IPS-18c (cell line): ENCODE measurements at regions not wholly inside any gene's neighbourhood (a gene's known extent, or its start where the extent isn't known, plus 50 kb on each side); places are given as distances from the start of the nearest gene placed in this dataset.
"Not testable (repeated sequence)": the region's sequence is repeated elsewhere in the genome, so short reads cannot be mapped to it uniquely, and the experiment has no call there.

Source experiments
- H3K4me3 ChIP-seq: 2 replicates; pipeline ENCODE4 v1.7.0; 2013; ENCODE audit warnings: low read depth, mild to moderate bottlenecking, low read length, moderate library complexity; ENCODE audit not compliant: insufficient read depth
- H3K9me3 ChIP-seq: one replicate; pipeline ENCODE4 v1.6.1; 2013; ENCODE audit warnings: mild to moderate bottlenecking, low read length, moderate library complexity; ENCODE audit not compliant: control insufficient read depth, insufficient read depth

GRCh38 chr9:102941868-102942267 is 53.3 kb upstream of the CYLC2 start:
- no peaks in the 10 kb centered on the region for H3K9me3 ChIP-seq
- H3K4me3 ChIP-seq: no peak overlapping the region

- no peak overlapping the region for H3K4me3 ChIP-seq
- H3K9me3 ChIP-seq: no peaks in the 10 kb centered on the region
Measured at GRCh38 chr9:102922526-102922925, 72.6 kb upstream of the CYLC2 start.

- Histone ChIP-seq H3K9me3 (no peaks in the 10 kb centered on the region), H3K4me3 (no peak overlapping the region)
Measured at GRCh38 chr9:102911185-102911584, 83.9 kb upstream of the CYLC2 start.

GRCh38 chr9:102905795-102906194 is 89.3 kb upstream of the CYLC2 start:
- H3K9me3 ChIP-seq, H3K4me3 ChIP-seq: not testable (repeated sequence)

- Histone ChIP-seq H3K4me3 (no peak overlapping the region), H3K9me3 (peaks cover 2% of the 10 kb centered on the region)
Measured at GRCh38 chr9:102892025-102892424, 103.1 kb upstream of the CYLC2 start.

- H3K4me3 ChIP-seq, H3K9me3 ChIP-seq: not testable (repeated sequence)
Measured at GRCh38 chr9:102888747-102889146, 106.4 kb upstream of the CYLC2 start.

- Histone ChIP-seq H3K4me3 (no peak overlapping the region), H3K9me3 (peaks cover 3% of the 10 kb centered on the region)
Measured at GRCh38 chr9:102875687-102876086, 119.4 kb upstream of the CYLC2 start.

- H3K4me3 ChIP-seq: no peak overlapping the region
- no peaks in the 10 kb centered on the region for H3K9me3 ChIP-seq
Measured at GRCh38 chr9:102867488-102867887, 127.6 kb upstream of the CYLC2 start.

- H3K4me3 ChIP-seq: no peak overlapping the region
- no peaks in the 10 kb centered on the region for H3K9me3 ChIP-seq
Measured at GRCh38 chr9:102862478-102862877, 132.7 kb upstream of the CYLC2 start.

- no peaks in the 10 kb centered on the region for H3K9me3 ChIP-seq
Measured at GRCh38 chr9:102855641-102856040, 139.5 kb upstream of the CYLC2 start.

GRCh38 chr9:102845827-102846371 is 149.2 kb upstream of the CYLC2 start:
- Histone ChIP-seq H3K9me3 (no peaks in the 10 kb centered on the region), H3K4me3 (no peak overlapping the region)

More at GRCh38 chr9:102855641-102856040, 139.5 kb upstream of the CYLC2 start:
- no peak overlapping the region for H3K4me3 ChIP-seq

GRCh38 chr9:102844716-102845115 is 150.4 kb upstream of the CYLC2 start:
- Histone ChIP-seq H3K4me3 (no peak overlapping the region), H3K9me3 (no peaks in the 10 kb centered on the region)

GRCh38 chr9:102842423-102842822 is 152.7 kb upstream of the CYLC2 start:
- Histone ChIP-seq H3K4me3 (no peak overlapping the region), H3K9me3 (no peaks in the 10 kb centered on the region)

- Histone ChIP-seq H3K9me3 (no peaks in the 10 kb centered on the region), H3K4me3 (no peak overlapping the region)
Measured at GRCh38 chr9:102841376-102841775, 153.8 kb upstream of the CYLC2 start.

- no peak overlapping the region for H3K4me3 ChIP-seq
- H3K9me3 ChIP-seq: no peaks in the 10 kb centered on the region
Measured at GRCh38 chr9:102840335-102840734, 154.8 kb upstream of the CYLC2 start.

GRCh38 chr9:102832814-102833213 is 162.3 kb upstream of the CYLC2 start:
- Histone ChIP-seq H3K9me3 (no peaks in the 10 kb centered on the region), H3K4me3 (no peak overlapping the region)

- Histone ChIP-seq H3K9me3 (no peaks in the 10 kb centered on the region), H3K4me3 (no peak overlapping the region)
Measured at GRCh38 chr9:102796244-102796643, 198.9 kb upstream of the CYLC2 start.

- H3K4me3 ChIP-seq: no peak overlapping the region
- no peaks in the 10 kb centered on the region for H3K9me3 ChIP-seq
Measured at GRCh38 chr9:102795532-102795931, 199.6 kb upstream of the CYLC2 start.

GRCh38 chr9:102779356-102779755 is 215.8 kb upstream of the CYLC2 start:
- Histone ChIP-seq H3K4me3 (no peak overlapping the region), H3K9me3 (no peaks in the 10 kb centered on the region)
